Activated CD8-positive, alpha-beta memory T cell treated with anti-CD3 and anti-CD28 coated beads for 24 hours (primary cell): ENCODE measurements at regions not wholly inside any gene's neighbourhood (a gene's known extent, or its start where the extent isn't known, plus 50 kb on each side); places are given as distances from the start of the nearest gene placed in this dataset.

Experiments
- DNase-seq: peaks from one replicate; pipeline ENCODE4 v3.0.0-alpha.2; 2020

- no peak for DNase-seq
These were observed 443.0 kb upstream of the KLF4 start for GRCh38 chr9:107932601-107933000.

DNA sequence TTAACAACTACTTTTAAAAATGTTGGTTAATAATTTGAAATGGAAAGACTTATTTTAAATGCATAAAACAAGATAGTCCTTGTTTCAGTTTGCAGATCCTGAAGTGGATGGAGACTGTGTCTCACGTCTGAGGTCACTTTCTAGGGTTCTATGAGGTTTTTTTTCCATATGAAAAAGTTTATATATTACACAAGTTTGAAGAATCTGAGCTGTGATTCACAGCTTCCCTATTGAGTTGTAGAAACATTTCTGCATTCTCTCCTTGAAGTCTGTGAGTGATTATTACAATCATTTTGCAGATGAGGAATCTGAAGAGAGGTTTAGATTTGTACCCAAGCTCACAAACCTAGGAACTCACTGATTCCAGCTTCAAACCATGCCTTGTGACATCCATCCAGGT is 442.5 kb upstream of the KLF4 start:
- DNase-seq = no peak

DNA sequence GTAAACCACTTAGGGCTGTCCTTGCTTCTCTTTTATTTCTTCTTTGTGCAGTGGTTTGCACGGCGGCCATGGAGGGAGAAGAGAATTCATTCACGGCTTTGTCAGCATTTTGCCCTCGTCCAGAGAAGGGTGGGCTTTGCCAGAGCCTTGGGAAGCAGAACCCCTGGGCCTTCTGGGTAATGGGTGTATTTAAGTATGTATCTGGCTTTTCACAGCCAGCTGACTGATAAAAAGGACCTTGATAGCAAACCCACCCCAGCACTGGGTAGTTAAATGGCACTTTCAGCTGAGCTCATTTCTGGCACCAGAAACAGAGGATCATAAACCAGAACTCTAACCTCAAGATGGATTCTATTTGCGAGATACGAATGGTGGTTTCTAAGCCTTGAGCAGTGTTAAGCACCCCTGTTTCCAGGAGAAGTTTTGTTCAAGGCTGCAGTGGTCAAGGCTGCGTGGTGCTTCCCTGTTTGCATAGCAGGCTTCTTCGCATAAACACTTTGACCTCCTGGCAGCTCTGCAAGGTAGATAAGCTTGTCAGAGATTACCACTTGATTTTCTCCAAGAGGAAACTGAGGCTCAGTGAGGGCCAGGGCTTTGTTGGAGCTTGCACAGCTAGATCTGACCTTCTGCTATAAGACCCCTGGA is 441.6 kb upstream of the KLF4 start:
- DNase-seq = no peak

GRCh38 chr9:107929443-107929842 is 439.9 kb upstream of the KLF4 start:
- no peak for DNase-seq

GRCh38 chr9:107928701-107929371 is 439.3 kb upstream of the KLF4 start:
- DNase-seq = no peak

DNA sequence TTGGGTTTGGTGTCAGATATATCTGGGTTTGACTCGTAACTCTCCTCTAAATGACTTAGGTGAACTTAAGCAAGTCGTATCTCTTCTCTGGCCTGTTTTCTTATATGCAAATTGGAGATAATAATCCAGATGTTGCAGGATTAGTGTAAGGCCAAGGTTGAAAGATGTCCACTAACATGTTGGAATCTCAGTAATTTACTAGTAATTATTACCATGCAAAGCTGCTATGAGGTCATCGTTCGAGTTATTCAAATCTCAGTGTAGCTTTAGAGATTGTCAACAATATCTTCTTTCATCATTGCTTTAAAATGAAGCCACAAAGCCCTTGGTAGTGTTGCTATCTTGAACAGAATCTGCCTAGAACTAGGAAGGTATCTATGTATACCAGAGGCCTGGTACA is 437.7 kb upstream of the KLF4 start:
- DNase-seq = no peak

- DNase-seq = no peak
These were observed 436.3 kb upstream of the KLF4 start for GRCh38 chr9:107925749-107926297.

GRCh38 chr9:107922260-107922659 is 432.7 kb upstream of the KLF4 start:
- no peak for DNase-seq

DNA sequence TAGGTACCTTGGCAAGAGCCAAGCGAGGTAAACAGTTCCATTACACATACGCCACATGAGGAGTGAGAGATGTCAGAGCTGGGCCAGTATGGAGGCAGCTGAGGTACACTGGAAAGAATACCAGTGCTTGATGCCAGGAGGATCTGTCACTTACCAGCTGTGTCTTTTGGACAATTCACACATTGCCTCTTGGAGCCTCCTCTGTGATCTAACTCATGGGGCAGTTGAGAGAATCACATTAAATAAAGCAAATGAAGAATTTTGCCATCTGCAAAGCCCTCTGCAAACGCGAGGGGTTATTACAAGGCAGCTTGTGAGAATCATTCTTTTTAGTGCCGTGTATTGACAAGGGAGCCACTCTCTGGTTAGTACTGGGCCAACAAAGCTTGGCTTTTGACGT is 429.7 kb upstream of the KLF4 start:
- DNase-seq = no peak

DNA sequence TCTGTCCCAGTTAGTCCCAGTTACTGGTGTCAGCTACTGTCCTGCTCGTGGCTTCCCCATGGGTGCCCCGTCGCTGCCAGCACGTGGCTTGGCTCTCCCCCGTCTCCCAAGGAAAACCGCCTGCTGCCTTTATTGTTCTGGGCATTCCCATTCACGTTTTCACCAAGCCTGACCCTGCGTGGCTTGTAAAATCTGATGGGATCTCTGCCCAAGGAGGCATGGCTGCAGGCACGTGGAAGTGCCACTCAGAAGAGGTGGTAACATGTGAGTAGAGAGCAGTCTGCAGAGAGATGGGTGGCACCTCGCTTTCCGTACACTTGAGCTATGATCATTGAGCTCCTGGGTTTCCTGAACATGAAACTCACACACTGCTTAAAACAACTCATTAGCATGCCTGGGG is 429.2 kb upstream of the KLF4 start:
- no peak for DNase-seq

- DNase-seq = no peak
These were observed 424.6 kb upstream of the KLF4 start for GRCh38 chr9:107914151-107914550.

- DNase-seq = no peak
These were observed 418.1 kb upstream of the KLF4 start for GRCh38 chr9:107907715-107908114.

- no peak for DNase-seq
These were observed 417.7 kb upstream of the KLF4 start for GRCh38 chr9:107907255-107907654.

GRCh38 chr9:107906074-107906473 is 416.5 kb upstream of the KLF4 start:
- no peak for DNase-seq

DNA sequence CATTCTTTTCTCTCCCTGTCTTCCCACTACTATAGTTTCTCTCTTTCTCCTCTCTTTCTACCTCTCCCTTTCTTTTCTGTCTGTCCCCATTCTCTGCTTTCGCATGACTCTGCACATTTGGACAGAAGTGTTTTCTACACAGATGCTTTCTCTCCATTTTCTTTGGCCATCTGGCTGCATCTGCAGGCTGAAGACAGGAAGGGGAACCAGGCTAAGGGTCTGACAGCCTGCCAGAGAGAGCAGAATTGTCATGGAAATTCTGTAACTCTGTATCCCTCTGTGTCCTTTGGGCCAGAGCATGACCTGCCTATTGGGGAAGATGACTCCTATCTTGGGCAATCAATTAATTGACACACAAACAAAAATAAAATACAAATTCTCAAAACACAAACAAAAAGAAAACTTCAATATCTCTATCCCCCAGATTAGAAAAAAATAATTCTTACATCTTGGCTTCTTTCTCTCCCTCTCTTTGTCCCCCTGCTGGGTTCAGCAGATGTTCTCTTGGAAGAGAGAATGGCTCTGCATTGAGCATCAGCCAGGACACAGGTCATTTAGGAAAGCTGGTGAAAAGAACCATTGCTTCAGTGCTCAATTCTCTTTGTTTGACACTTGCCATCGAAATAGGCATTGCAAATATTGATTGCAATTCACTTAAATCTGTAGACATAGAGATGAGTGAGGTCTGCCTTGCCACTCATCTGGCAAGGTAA is 415.9 kb upstream of the KLF4 start:
- no peak for DNase-seq

DNA sequence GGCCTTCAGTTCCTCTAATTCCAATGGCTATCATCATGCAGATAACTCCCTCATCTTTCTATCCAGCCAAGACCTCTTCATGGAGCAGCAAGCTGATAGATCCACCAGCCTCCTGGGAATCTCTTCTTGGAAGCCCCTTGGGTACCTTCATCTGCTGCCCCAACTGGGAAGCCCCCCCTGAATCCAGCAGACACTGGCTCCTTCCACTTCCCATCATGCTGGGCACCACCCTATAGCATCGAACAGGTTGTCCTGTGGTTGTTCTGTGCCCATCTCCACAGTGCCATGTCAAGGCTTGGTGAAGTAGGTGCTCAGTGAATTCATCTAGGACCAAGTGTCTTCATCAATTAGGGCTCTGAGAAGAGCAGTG is 410.4 kb upstream of the KLF4 start:
- no peak for DNase-seq

DNA sequence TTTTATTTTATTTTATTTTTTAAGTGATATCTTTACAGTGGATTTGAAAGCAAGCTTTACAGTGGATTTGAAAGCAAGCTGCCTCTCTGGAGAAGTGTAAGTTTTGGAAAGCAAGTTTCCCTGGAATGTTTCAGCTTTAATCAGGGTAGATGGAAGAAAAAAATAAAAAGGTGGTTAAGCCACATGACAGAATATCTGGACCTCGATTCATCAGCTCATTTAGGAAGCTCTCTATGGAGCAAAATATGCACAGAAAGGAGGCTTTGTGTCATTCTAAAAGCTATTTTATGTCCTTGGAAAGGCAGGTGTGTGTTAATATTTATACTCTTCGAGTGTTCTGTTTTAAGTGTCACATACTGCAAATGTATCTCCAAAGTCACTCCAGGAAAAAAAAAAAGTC is 409.2 kb upstream of the KLF4 start:
- no peak for DNase-seq

DNA sequence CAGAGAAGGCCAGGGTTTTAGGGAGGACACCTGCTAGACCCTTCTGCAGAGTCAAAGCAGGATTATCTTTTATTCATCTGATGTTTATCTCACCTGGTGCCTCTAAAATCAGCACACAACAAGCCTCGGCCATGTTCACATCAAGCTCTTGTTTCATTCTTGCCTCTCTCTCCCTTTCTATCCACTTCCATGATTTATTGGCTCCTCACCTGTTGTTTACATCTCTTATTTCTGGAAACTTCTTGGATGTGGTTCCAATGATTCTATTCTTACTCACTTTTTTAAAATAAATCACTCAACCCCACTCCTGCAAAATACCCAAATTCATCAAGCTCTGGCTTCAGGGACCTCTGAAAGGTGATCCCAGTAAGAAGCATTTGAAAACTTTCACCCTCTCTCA is 407.0 kb upstream of the KLF4 start:
- no peak for DNase-seq

GRCh38 chr9:107895501-107896001 is 406.0 kb upstream of the KLF4 start:
- no peak for DNase-seq

DNA sequence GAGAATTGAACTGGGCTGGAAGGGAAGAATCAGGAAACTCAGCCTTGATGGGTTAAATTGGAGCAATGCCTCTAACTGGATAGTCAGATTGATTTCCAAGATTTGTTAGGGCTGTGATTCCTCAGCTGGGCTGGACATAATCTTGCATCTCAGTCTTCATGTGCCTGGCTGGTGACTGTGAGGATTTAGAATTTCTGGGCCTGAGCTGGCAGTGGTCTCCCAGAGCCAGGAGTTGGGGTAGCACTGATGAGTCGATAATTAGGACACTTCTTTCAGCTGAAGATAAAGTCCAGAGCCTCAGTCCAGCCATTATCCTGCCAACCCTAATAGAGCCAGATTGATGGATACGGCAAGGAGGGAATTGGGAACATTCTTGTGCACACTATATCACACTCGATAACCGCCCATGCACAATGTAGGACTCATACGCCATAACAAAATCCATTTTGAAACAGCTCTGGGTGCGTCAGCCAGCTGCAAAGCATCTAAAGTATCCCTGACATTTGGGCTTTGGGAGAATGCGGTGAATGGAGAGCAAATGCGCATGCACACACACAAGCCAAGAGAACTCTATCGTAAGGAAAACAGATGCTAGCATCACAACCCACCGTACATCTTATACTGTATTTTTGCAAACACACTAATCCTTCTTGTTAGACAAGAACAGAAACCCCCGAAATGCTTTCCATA is 405.1 kb upstream of the KLF4 start:
- DNase-seq = no peak

DNA sequence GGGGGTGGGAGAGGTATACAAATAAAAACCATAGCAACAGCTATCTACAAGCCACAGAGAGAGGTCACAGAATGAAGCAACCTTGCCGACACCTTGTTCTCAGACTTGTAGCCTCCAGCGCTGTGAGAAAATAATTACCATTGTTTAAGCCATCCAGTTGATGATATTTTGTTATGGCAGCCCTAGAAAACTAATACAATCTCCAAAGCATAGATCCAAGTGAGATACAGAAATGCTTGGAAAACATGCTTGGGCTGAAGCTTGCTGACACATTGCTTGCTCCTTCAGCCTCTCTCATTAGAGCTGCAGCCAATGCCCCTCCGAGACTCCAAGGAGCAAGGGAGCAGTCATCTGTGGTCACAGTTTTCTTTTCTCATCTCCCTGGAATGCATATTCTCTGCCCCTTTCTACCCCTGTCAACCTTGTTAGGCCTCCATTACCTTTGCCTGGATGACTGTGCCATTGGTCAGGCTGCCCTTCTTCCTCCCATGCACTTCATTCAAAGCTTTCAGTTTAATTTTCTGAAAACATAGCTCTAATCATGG is 401.4 kb upstream of the KLF4 start:
- DNase-seq = no peak

- no peak for DNase-seq
These were observed 399.2 kb upstream of the KLF4 start for GRCh38 chr9:107888773-107889227.

GRCh38 chr9:107886826-107887225 is 397.3 kb upstream of the KLF4 start:
- DNase-seq = no peak
